Progenitor cell of endocrine pancreas (in vitro differentiated cells): ENCODE measurements at regions not wholly inside any gene's neighbourhood (a gene's known extent, or its start where the extent isn't known, plus 50 kb on each side); places are given as distances from the start of the nearest gene placed in this dataset.
"Not testable (repeated sequence)": the region's sequence is repeated elsewhere in the genome, so short reads cannot be mapped to it uniquely, and the experiment has no call there.

Source experiments
- DNase-seq: peaks from one replicate; pipeline ENCODE4 v3.0.0; 2021; ENCODE audit warnings: low spot score; ENCODE audit not compliant: unreplicated experiment
- H3K27ac Mint-ChIP-seq: 2 replicates; pipeline ENCODE4 v1.8.0; 2021; ENCODE audit warnings: mild to moderate bottlenecking, moderate library complexity, mixed read lengths
- H3K27me3 Mint-ChIP-seq: 2 replicates; pipeline ENCODE4 v1.8.0; 2021; ENCODE audit warnings: mixed read lengths
- H3K36me3 Mint-ChIP-seq: 2 replicates; pipeline ENCODE4 v1.8.0; 2022; ENCODE audit warnings: mixed read lengths; ENCODE audit not compliant: insufficient read depth
- H3K4me1 Mint-ChIP-seq: 2 replicates; pipeline ENCODE4 v1.8.0; 2021; ENCODE audit warnings: low read depth, mixed read lengths
- H3K4me3 Mint-ChIP-seq: 2 replicates; pipeline ENCODE4 v1.8.0; 2021; ENCODE audit warnings: low read depth, mild to moderate bottlenecking, moderate library complexity, mixed read lengths
- H3K9me3 Mint-ChIP-seq: 2 replicates; pipeline ENCODE4 v1.8.0; 2021; ENCODE audit warnings: low read depth, mixed read lengths
- CTCF ChIP-seq: fragments of 200-600 bp; sonication (generic); IDR thresholded peaks from one replicate; pipeline ENCODE4 v1.5.0; 2021; ENCODE audit warnings: antibody characterized with exemption, mild to moderate bottlenecking; ENCODE audit not compliant: unreplicated experiment

GRCh38 chr3:107913701-107914100 lies 177.1 kb downstream of the CD47 start:
- peaks cover 6% of the 10 kb centered on the region for H3K9me3 Mint-ChIP-seq
- H3K4me3 Mint-ChIP-seq, result no peak overlapping the region
- no peaks in the 10 kb centered on the region for H3K4me1 Mint-ChIP-seq
- DNase-seq, result no peak
- H3K27ac Mint-ChIP-seq, result no peak overlapping the region
- no peaks in the 10 kb centered on the region for H3K27me3 Mint-ChIP-seq
- TF ChIP-seq CTCF, result no peak
- no peaks in the 10 kb centered on the region for H3K36me3 Mint-ChIP-seq

GRCh38 chr3:107911337-107912000 lies 179.4 kb downstream of the CD47 start:
- H3K4me1 Mint-ChIP-seq, result no peaks in the 10 kb centered on the region
- no peaks in the 10 kb centered on the region for H3K27me3 Mint-ChIP-seq
- no peak overlapping the region for H3K4me3 Mint-ChIP-seq
- H3K27ac Mint-ChIP-seq, result no peak overlapping the region
- no peaks in the 10 kb centered on the region for H3K9me3 Mint-ChIP-seq
- TF ChIP-seq CTCF, result no peak
- no peaks in the 10 kb centered on the region for H3K36me3 Mint-ChIP-seq
- no peak for DNase-seq

- TF ChIP-seq CTCF, result no peak
- Mint-ChIP-seq H3K36me3 (no peaks in the 10 kb centered on the region), H3K27me3 (no peaks in the 10 kb centered on the region), H3K4me1 (no peaks in the 10 kb centered on the region), H3K4me3 (no peak overlapping the region), H3K27ac (no peak overlapping the region), H3K9me3 (no peaks in the 10 kb centered on the region)
- DNase-seq, result no peak
Measured at GRCh38 chr3:107910713-107911259, 180.0 kb downstream of the CD47 start.

GRCh38 chr3:107909583-107909982 lies 181.2 kb downstream of the CD47 start:
- not testable (repeated sequence) for H3K9me3 Mint-ChIP-seq

GRCh38 chr3:107907996-107908395 lies 182.8 kb downstream of the CD47 start:
- Mint-ChIP-seq H3K4me3 (no peak overlapping the region), H3K9me3 (peaks cover 2% of the 10 kb centered on the region), H3K27ac (no peak overlapping the region), H3K4me1 (no peaks in the 10 kb centered on the region), H3K36me3 (no peaks in the 10 kb centered on the region), H3K27me3 (no peaks in the 10 kb centered on the region)
- no peak for TF ChIP-seq CTCF
- no peak for DNase-seq

More at GRCh38 chr3:107909583-107909982, 181.2 kb downstream of the CD47 start:
- not testable (repeated sequence) for H3K27ac Mint-ChIP-seq, DNase-seq, H3K27me3 Mint-ChIP-seq, H3K4me1 Mint-ChIP-seq, H3K36me3 Mint-ChIP-seq, H3K4me3 Mint-ChIP-seq

GRCh38 chr3:107904536-107905066 lies 186.2 kb downstream of the CD47 start:
- H3K27ac Mint-ChIP-seq, result no peak overlapping the region
- no peak for TF ChIP-seq CTCF
- H3K4me3 Mint-ChIP-seq, result no peak overlapping the region
- no peaks in the 10 kb centered on the region for H3K36me3 Mint-ChIP-seq
- DNase-seq, result no peak
- peaks cover 6% of the 10 kb centered on the region for H3K9me3 Mint-ChIP-seq
- peaks cover 2% of the 10 kb centered on the region for H3K27me3 Mint-ChIP-seq
- H3K4me1 Mint-ChIP-seq, result no peaks in the 10 kb centered on the region
